ENCODE measurements at regions not wholly inside any gene's neighbourhood (a gene's known extent, or its start where the extent isn't known, plus 50 kb on each side); places are given as distances from the start of the nearest gene placed in this dataset.

GRCh38 chr3:56962922-56963321 lies 97.5 kb upstream of the SPATA12 start:
- no peaks in the 10 kb centered on the region for H4K20me1 ChIP-seq (ENCODE audit: insufficient read depth, low read length)
- no peak overlapping the region for H3K9ac ChIP-seq (ENCODE audit: low read length)
- H3K36me3 ChIP-seq (ENCODE audit: insufficient read depth, low read length): no peaks in the 10 kb centered on the region
- no peaks in the 10 kb centered on the region for H3K9me2 ChIP-seq (ENCODE audit: low read depth, low read length)
- H3K4me3 ChIP-seq (ENCODE audit: low read depth, low read length, poor library complexity, severe bottlenecking): no peak overlapping the region
- no peak overlapping the region for H2AFZ ChIP-seq (ENCODE audit: low read length)
- no peaks in the 10 kb centered on the region for H3K79me2 ChIP-seq (ENCODE audit: insufficient read depth, low read length)
- H3F3A ChIP-seq (ENCODE audit: insufficient read depth, low read length): no peaks in the 10 kb centered on the region
- H3K27me3 ChIP-seq (ENCODE audit: insufficient read depth, low read length): no peaks in the 10 kb centered on the region
- H3K9me3 ChIP-seq (ENCODE audit: low read length): no peaks in the 10 kb centered on the region
- no peak overlapping the region for H3K4me2 ChIP-seq (ENCODE audit: low read length)
- no peak overlapping the region for H3K27ac ChIP-seq (ENCODE audit: low read depth, low read length, poor library complexity, severe bottlenecking)
- TF ChIP-seq CTCF (IDR thresholded peaks at IDR 0.05; ENCODE audit: low read length) (no peak), EZH2 (IDR thresholded peaks at IDR 0.05; ENCODE audit: borderline replicate concordance, low read length) (no peak)
- H3K4me1 ChIP-seq (ENCODE audit: insufficient read depth, low read length, severe bottlenecking): peaks cover 17% of the 10 kb centered on the region

GRCh38 chr3:56962206-56962605 lies 98.3 kb upstream of the SPATA12 start:
- Histone ChIP-seq H3K4me1 (ENCODE audit: insufficient read depth, low read length, severe bottlenecking) (peaks cover 17% of the 10 kb centered on the region), H3K27ac (ENCODE audit: low read depth, low read length, poor library complexity, severe bottlenecking) (no peak overlapping the region)

GRCh38 chr3:56960234-56960917 lies 100.1 kb upstream of the SPATA12 start:
- H3K4me2 ChIP-seq (ENCODE audit: low read length): no peak overlapping the region
- no peak overlapping the region for H3K4me3 ChIP-seq (ENCODE audit: low read depth, low read length, poor library complexity, severe bottlenecking)
- TF ChIP-seq CTCF (IDR thresholded peaks at IDR 0.05; ENCODE audit: low read length): no peak
- TF ChIP-seq EZH2 (IDR thresholded peaks at IDR 0.05; ENCODE audit: borderline replicate concordance, low read length): no peak
- H3K79me2 ChIP-seq (ENCODE audit: insufficient read depth, low read length): no peaks in the 10 kb centered on the region
- no peak overlapping the region for H2AFZ ChIP-seq (ENCODE audit: low read length)
- no peaks in the 10 kb centered on the region for H3K9me3 ChIP-seq (ENCODE audit: low read length)
- no peaks in the 10 kb centered on the region for H3K27me3 ChIP-seq (ENCODE audit: insufficient read depth, low read length)
- H3K27ac ChIP-seq (ENCODE audit: low read depth, low read length, poor library complexity, severe bottlenecking): no peak overlapping the region
- H3K9ac ChIP-seq (ENCODE audit: low read length): no peak overlapping the region
- H3K36me3 ChIP-seq (ENCODE audit: insufficient read depth, low read length): no peaks in the 10 kb centered on the region
- no peaks in the 10 kb centered on the region for H4K20me1 ChIP-seq (ENCODE audit: insufficient read depth, low read length)
- peaks cover 12% of the 10 kb centered on the region for H3K4me1 ChIP-seq (ENCODE audit: insufficient read depth, low read length, severe bottlenecking)
- H3K9me2 ChIP-seq (ENCODE audit: low read depth, low read length): no peaks in the 10 kb centered on the region
- no peaks in the 10 kb centered on the region for H3F3A ChIP-seq (ENCODE audit: insufficient read depth, low read length)

More at GRCh38 chr3:56962206-56962605, 98.3 kb upstream of the SPATA12 start:
- Histone ChIP-seq H3K4me2 (ENCODE audit: low read length) (no peak overlapping the region), H3K9me2 (ENCODE audit: low read depth, low read length) (no peaks in the 10 kb centered on the region), H3K36me3 (ENCODE audit: insufficient read depth, low read length) (no peaks in the 10 kb centered on the region), H4K20me1 (ENCODE audit: insufficient read depth, low read length) (no peaks in the 10 kb centered on the region), H3K79me2 (ENCODE audit: insufficient read depth, low read length) (no peaks in the 10 kb centered on the region), H3K9ac (ENCODE audit: low read length) (no peak overlapping the region), H3F3A (ENCODE audit: insufficient read depth, low read length) (no peaks in the 10 kb centered on the region), H3K9me3 (ENCODE audit: low read length) (no peaks in the 10 kb centered on the region), H3K27me3 (ENCODE audit: insufficient read depth, low read length) (no peaks in the 10 kb centered on the region), H2AFZ (ENCODE audit: low read length) (no peak overlapping the region), H3K4me3 (ENCODE audit: low read depth, low read length, poor library complexity, severe bottlenecking) (no peak overlapping the region)
- no peak for TF ChIP-seq CTCF (IDR thresholded peaks at IDR 0.05; ENCODE audit: low read length)
- no peak for TF ChIP-seq EZH2 (IDR thresholded peaks at IDR 0.05; ENCODE audit: borderline replicate concordance, low read length)
